Neuronal stem cell (in vitro differentiated cells): ENCODE measurements at regions not wholly inside any gene's neighbourhood (a gene's known extent, or its start where the extent isn't known, plus 50 kb on each side); places are given as distances from the start of the nearest gene placed in this dataset.
A peak's percentile ranks its signal among the peaks of the same experiment; 100 is the strongest.

Experiments used
- DNase-seq: peaks from one replicate; pipeline ENCODE4 v3.0.0-alpha.2; 2013; ENCODE audit warnings: low spot score
- H2AFZ ChIP-seq: one replicate; pipeline ENCODE4 v1.6.1; 2013; ENCODE audit warnings: mild to moderate bottlenecking, low read length, inconsistent platforms
- H2AK5ac ChIP-seq: 2 replicates; pipeline ENCODE4 v1.6.1; 2013; ENCODE audit warnings: low read depth, mild to moderate bottlenecking, inconsistent platforms, low read length, moderate library complexity, mixed read lengths
- H2BK120ac ChIP-seq: 2 replicates; pipeline ENCODE4 v1.6.1; 2013; ENCODE audit warnings: low read depth, mild to moderate bottlenecking, inconsistent platforms, low read length, moderate library complexity, mixed read lengths
- H2BK12ac ChIP-seq: one replicate; pipeline ENCODE4 v1.6.1; 2013; ENCODE audit warnings: low read length, inconsistent platforms
- H2BK15ac ChIP-seq: 2 replicates; pipeline ENCODE4 v1.6.1; 2013; ENCODE audit warnings: mild to moderate bottlenecking, low read length, inconsistent platforms, mixed read lengths
- H2BK5ac ChIP-seq: one replicate; pipeline ENCODE4 v1.6.1; 2013; ENCODE audit warnings: inconsistent platforms, mild to moderate bottlenecking, low read length, moderate library complexity
- H3K14ac ChIP-seq: one replicate; pipeline ENCODE4 v1.6.1; 2013; ENCODE audit warnings: low read length, inconsistent platforms
- H3K18ac ChIP-seq: 2 replicates; pipeline ENCODE4 v1.6.1; 2013; ENCODE audit warnings: low read length, inconsistent platforms
- H3K23ac ChIP-seq: 2 replicates; pipeline ENCODE4 v1.6.1; 2013; ENCODE audit warnings: low read depth, mild to moderate bottlenecking, mixed read lengths, low read length, inconsistent platforms; ENCODE audit not compliant: poor library complexity
- H3K27ac ChIP-seq: replicated peaks from 3 replicates; pipeline ENCODE4 v1.5.1; 2013; ENCODE audit warnings: low read length, inconsistent platforms
- H3K27me3 ChIP-seq, 3 experiments: 2 replicates each; pipeline ENCODE4 v1.6.1; 2013; ENCODE audit warnings: low read length in 3 of 3, mild to moderate bottlenecking in 2 of 3, inconsistent platforms in 1 of 3, low read depth in 1 of 3, mixed read lengths in 1 of 3, moderate library complexity in 1 of 3; ENCODE audit not compliant: control insufficient read depth in 3 of 3, insufficient read depth in 3 of 3
- H3K36me3 ChIP-seq, 2 donors: replicated peaks in 1 of 2; 2 replicates each; pipeline ENCODE4 v1.6.1; 2013; ENCODE audit warnings: low read length in 2 of 2; ENCODE audit not compliant: control insufficient read depth in 2 of 2, insufficient read depth in 2 of 2
- H3K4ac ChIP-seq: 2 replicates; pipeline ENCODE4 v1.6.1; 2013; ENCODE audit warnings: inconsistent platforms, mild to moderate bottlenecking, low read length, moderate library complexity
- H3K4me1 ChIP-seq, 2 donors: 1 replicate in 1 of 2; 2 replicates in 1 of 2; pipeline ENCODE4 v1.6.1; 2013; ENCODE audit warnings: low read length in 2 of 2, low read depth in 1 of 2; ENCODE audit not compliant: control insufficient read depth in 2 of 2, insufficient read depth in 1 of 2
- H3K4me2 ChIP-seq: one replicate; pipeline ENCODE4 v1.6.1; 2013; ENCODE audit warnings: mild to moderate bottlenecking, low read length, inconsistent platforms; ENCODE audit not compliant: insufficient read depth, poor library complexity, severe bottlenecking
- H3K4me3 ChIP-seq, 2 donors: 2 replicates each; pipeline ENCODE4 v1.5.1; 2013; ENCODE audit warnings: low read length in 2 of 2, mild to moderate bottlenecking in 2 of 2, inconsistent platforms in 1 of 2, moderate library complexity in 1 of 2
- H3K79me1 ChIP-seq: one replicate; pipeline ENCODE4 v1.6.1; 2013; ENCODE audit warnings: low read depth, mild to moderate bottlenecking, inconsistent platforms, low read length, moderate library complexity
- H3K9ac ChIP-seq: one replicate; pipeline ENCODE4 v1.6.1; 2013; ENCODE audit warnings: mild to moderate bottlenecking, low read depth, low read length, inconsistent platforms; ENCODE audit not compliant: poor library complexity
- H3K9me3 ChIP-seq, 2 donors: replicated peaks in 1 of 2; 2 replicates each; pipeline versions ENCODE3 to v1.6.1; 2013; ENCODE audit warnings: low read length in 2 of 2, mild to moderate bottlenecking in 2 of 2, inconsistent platforms in 1 of 2, low read depth in 1 of 2, mixed read lengths in 1 of 2, moderate library complexity in 1 of 2; ENCODE audit not compliant: control insufficient read depth in 2 of 2, insufficient read depth in 1 of 2
- H4K8ac ChIP-seq: one replicate; pipeline ENCODE4 v1.6.1; 2013; ENCODE audit warnings: low read depth, mild to moderate bottlenecking, inconsistent platforms, low read length, moderate library complexity
- H4K91ac ChIP-seq: one replicate; pipeline ENCODE4 v1.6.1; 2013; ENCODE audit warnings: low read length, low read depth, mild to moderate bottlenecking, inconsistent platforms; ENCODE audit not compliant: poor library complexity
- WGBS, 2 donors: extraction: QIAGEN DNeasy Blood & Tissue Kit; methylation state at CpG; one replicate each; pipeline ENCODE4 v1.1.7; 2013; ENCODE audit warnings: missing lambda C conversion rate in 2 of 2, mixed read lengths in 1 of 2; ENCODE audit not compliant: insufficient read length in 2 of 2, insufficient replicate concordance in 1 of 2; ENCODE audit errors: extremely low coverage in 2 of 2; 5-methylcytosine and 5-hydroxymethylcytosine counted together

- H3K4ac ChIP-seq = no peak overlapping the region
- H3K14ac ChIP-seq = no peak overlapping the region
- H3K23ac ChIP-seq = no peak overlapping the region
- no peak overlapping the region for H2BK15ac ChIP-seq
- no peak overlapping the region for H3K4me3 ChIP-seq
- H3K36me3 ChIP-seq = no peaks in the 10 kb centered on the region
- H3K4me1 ChIP-seq = peaks cover 0 to 4% of the 10 kb centered on the region in 2 donors
- H4K91ac ChIP-seq = no peak overlapping the region
- H3K9me3 ChIP-seq = peaks cover 0 to 9% of the 10 kb centered on the region in 2 donors
- no peak for DNase-seq
- no peak overlapping the region for H2BK120ac ChIP-seq
- no CpG with 5 or more reads among the region's 7 CpGs for WGBS, 2 donors
- no peak overlapping the region for H3K4me2 ChIP-seq
- H2BK5ac ChIP-seq = no peak overlapping the region
- H4K8ac ChIP-seq = no peak overlapping the region
- H2AK5ac ChIP-seq = no peak overlapping the region
- H2AFZ ChIP-seq = no peak overlapping the region
- no peak overlapping the region for H3K18ac ChIP-seq
- H3K27me3 ChIP-seq = no peaks in the 10 kb centered on the region
- no peak overlapping the region for H3K9ac ChIP-seq
- no peak overlapping the region for H3K27ac ChIP-seq
- H3K79me1 ChIP-seq = no peaks in the 10 kb centered on the region
- no peak overlapping the region for H2BK12ac ChIP-seq
Observed at GRCh38 chr6:167540796-167541195, 215.9 kb downstream of the TTLL2 start.

- Histone ChIP-seq H3K4ac (no peak overlapping the region), H3K36me3 (no peaks in the 10 kb centered on the region), H2BK12ac (no peak overlapping the region), H3K9ac (no peak overlapping the region), H4K8ac (no peak overlapping the region), H2BK15ac (no peak overlapping the region), H3K79me1 (no peaks in the 10 kb centered on the region), H3K4me3 (no peak overlapping the region), H2AK5ac (no peak overlapping the region), H3K27ac (no peak overlapping the region), H3K23ac (no peak overlapping the region), H3K4me1 (peaks cover 0 to 4% of the 10 kb centered on the region in 2 donors), H2BK120ac (no peak overlapping the region), H2AFZ (no peak overlapping the region), H3K14ac (no peak overlapping the region), H3K27me3 (no peaks in the 10 kb centered on the region), H4K91ac (no peak overlapping the region), H3K18ac (no peak overlapping the region), H3K9me3 (peaks cover 0 to 9% of the 10 kb centered on the region in 2 donors), H2BK5ac (no peak overlapping the region), H3K4me2 (no peak overlapping the region)
- no peak for DNase-seq
- no CpG with 5 or more reads among the region's 6 CpGs for WGBS, 2 donors
Observed at GRCh38 chr6:167541544-167541943, 216.7 kb downstream of the TTLL2 start.

- H3K4ac ChIP-seq = no peak overlapping the region
- no peak overlapping the region for H3K4me3 ChIP-seq
- no peaks in the 10 kb centered on the region for H3K36me3 ChIP-seq
- H3K79me1 ChIP-seq = no peaks in the 10 kb centered on the region
- H3K27me3 ChIP-seq = no peaks in the 10 kb centered on the region
- peak overlapping the region; percentile 31 for H3K18ac ChIP-seq
- peaks cover 0 to 4% of the 10 kb centered on the region in 2 donors for H3K4me1 ChIP-seq
- H2AK5ac ChIP-seq = no peak overlapping the region
- H3K27ac ChIP-seq = peak overlapping the region; percentile 6
- H2AFZ ChIP-seq = no peak overlapping the region
- H3K9ac ChIP-seq = no peak overlapping the region
- H2BK12ac ChIP-seq = no peak overlapping the region
- H4K8ac ChIP-seq = no peak overlapping the region
- H2BK5ac ChIP-seq = no peak overlapping the region
- H4K91ac ChIP-seq = no peak overlapping the region
- H3K9me3 ChIP-seq = peaks cover 0 to 9% of the 10 kb centered on the region in 2 donors
- DNase-seq = no peak
- no peak overlapping the region for H2BK15ac ChIP-seq
- H2BK120ac ChIP-seq = no peak overlapping the region
- H3K14ac ChIP-seq = no peak overlapping the region
- no peak overlapping the region for H3K4me2 ChIP-seq
- no peak overlapping the region for H3K23ac ChIP-seq
- no CpG with 5 or more reads among the region's 16 CpGs for WGBS, 2 donors
Observed at GRCh38 chr6:167543602-167544497, 219.0 kb downstream of the TTLL2 start.

DNA sequence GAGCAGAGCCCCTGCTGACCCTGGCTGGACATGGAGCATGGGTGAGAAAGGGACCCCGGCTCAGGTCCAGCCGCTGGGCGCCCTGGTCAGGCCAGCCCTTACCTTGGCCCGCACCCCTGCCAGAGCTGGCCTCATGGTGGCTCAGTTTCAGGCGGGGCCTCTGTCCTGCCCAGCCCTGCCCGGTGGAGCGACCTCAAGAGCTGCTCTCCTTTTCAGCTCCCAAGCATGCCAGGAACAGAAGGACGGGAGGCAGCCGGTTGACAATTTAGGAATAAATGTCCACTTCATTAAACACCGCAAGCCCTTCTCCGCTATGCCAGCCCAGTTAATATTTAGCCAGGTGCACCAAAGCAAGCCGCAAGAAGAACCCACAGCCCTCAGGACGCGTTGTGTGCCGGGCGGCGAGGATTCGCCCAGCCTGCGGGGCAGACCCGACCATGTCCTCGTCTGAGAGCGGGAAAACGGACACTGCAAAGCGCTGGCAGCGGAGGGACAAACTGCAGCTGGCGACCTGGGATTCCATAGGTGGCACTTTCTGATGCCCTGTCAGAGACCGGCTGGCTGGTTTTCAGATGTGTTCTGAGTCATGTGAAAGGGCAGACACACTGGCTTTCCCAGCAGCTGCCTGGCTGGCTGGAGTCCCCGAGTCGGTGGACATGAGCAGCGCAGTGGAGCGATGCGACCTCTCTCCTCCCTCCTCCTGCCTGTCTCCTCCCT is 221.9 kb downstream of the TTLL2 start:
- Histone ChIP-seq H2AK5ac (peak overlapping the region; percentile 79), H2BK120ac (no peak overlapping the region)
- no CpG with 5 or more reads among the region's 32 CpGs for WGBS, 2 donors

More for the DNA sequence above, 221.9 kb downstream of the TTLL2 start:
- Histone ChIP-seq H3K23ac (no peak overlapping the region), H2BK5ac (no peak overlapping the region), H3K4me1 (peaks cover 0 to 4% of the 10 kb centered on the region in 2 donors), H3K27ac (no peak overlapping the region), H3K9me3 (peaks cover 0 to under 1% of the 10 kb centered on the region in 2 donors), H3K18ac (peak overlapping the region; percentile 90), H3K36me3 (no peaks in the 10 kb centered on the region), H4K8ac (peak overlapping the region; percentile 54), H3K4me3 (no peak overlapping the region), H4K91ac (no peak overlapping the region), H3K14ac (no peak overlapping the region), H2BK12ac (no peak overlapping the region), H3K27me3 (no peaks in the 10 kb centered on the region), H3K79me1 (no peaks in the 10 kb centered on the region), H3K4me2 (no peak overlapping the region), H3K9ac (no peak overlapping the region), H3K4ac (peak overlapping the region; percentile 80), H2AFZ (no peak overlapping the region), H2BK15ac (peak overlapping the region; percentile 97)
- no peak for DNase-seq
